MM.1S (cell line): ENCODE measurements at regions not wholly inside any gene's neighbourhood (a gene's known extent, or its start where the extent isn't known, plus 50 kb on each side); places are given as distances from the start of the nearest gene placed in this dataset.

Experiments
- DNase-seq: peaks from one replicate; pipeline ENCODE4 v3.0.0-alpha.2; 2015
- H2AFZ ChIP-seq: fragments of 300-600 bp; sonication (generic); 2 replicates; pipeline ENCODE4 v1.6.0; 2016; ENCODE audit warnings: antibody characterized with exemption, low read length
- H3F3A ChIP-seq: fragments of 300-600 bp; sonication (generic); 2 replicates; pipeline ENCODE4 v1.6.1; 2016; ENCODE audit warnings: mild to moderate bottlenecking, antibody characterized with exemption, low read length, moderate library complexity, mixed read lengths; ENCODE audit not compliant: insufficient read depth
- H3K27ac ChIP-seq: fragments of 300-600 bp; sonication (generic); 2 replicates; pipeline ENCODE4 v1.5.1; 2016; ENCODE audit warnings: mild to moderate bottlenecking, low read length
- H3K27me3 ChIP-seq: fragments of 300-600 bp; sonication (generic); replicated peaks from 2 replicates; pipeline ENCODE4 v1.6.0; 2016; ENCODE audit warnings: low read length; ENCODE audit not compliant: insufficient read depth
- H3K36me3 ChIP-seq: fragments of 300-600 bp; sonication (generic); replicated peaks from 2 replicates; pipeline ENCODE4 v1.6.1; 2016; ENCODE audit warnings: mild to moderate bottlenecking, low read length, mixed read lengths; ENCODE audit not compliant: insufficient read depth
- H3K4me1 ChIP-seq: fragments of 300-600 bp; sonication (generic); 2 replicates; pipeline ENCODE4 v1.6.1; 2016; ENCODE audit warnings: low read length, mixed read lengths
- H3K4me2 ChIP-seq: fragments of 300-600 bp; sonication (generic); 2 replicates; pipeline ENCODE4 v1.6.0; 2016; ENCODE audit warnings: low read depth, low read length
- H3K4me3 ChIP-seq: fragments of 300-600 bp; sonication (generic); 2 replicates; pipeline ENCODE4 v1.5.1; 2016; ENCODE audit warnings: low read length, mixed read lengths
- H3K79me2 ChIP-seq: fragments of 300-600 bp; sonication (generic); 2 replicates; pipeline ENCODE4 v1.6.1; 2016; ENCODE audit warnings: mixed run types, low read length, mixed read lengths
- H3K9ac ChIP-seq: fragments of 300-600 bp; sonication (generic); 2 replicates; pipeline ENCODE4 v1.6.1; 2016; ENCODE audit warnings: low read length, mixed read lengths
- H3K9me2 ChIP-seq: fragments of 300-600 bp; sonication (generic); replicated peaks from 2 replicates; pipeline ENCODE4 v1.6.1; 2016; ENCODE audit warnings: mild to moderate bottlenecking, low read length, mixed read lengths; ENCODE audit not compliant: insufficient read depth
- H3K9me3 ChIP-seq: fragments of 300-600 bp; sonication (generic); replicated peaks from 2 replicates; pipeline ENCODE4 v1.6.1; 2016; ENCODE audit warnings: mild to moderate bottlenecking, low read length, mixed read lengths; ENCODE audit not compliant: insufficient read depth
- H4K20me1 ChIP-seq: fragments of 300-600 bp; sonication (generic); 2 replicates; pipeline ENCODE4 v1.6.1; 2016; ENCODE audit warnings: mild to moderate bottlenecking, low read length, moderate library complexity, mixed read lengths; ENCODE audit not compliant: insufficient read depth
- CTCF ChIP-seq: fragments of 300-600 bp; sonication (generic); IDR thresholded peaks from 2 replicates; pipeline ENCODE4 v1.5.1; 2016; ENCODE audit warnings: antibody characterized with exemption, low read length, mixed read lengths
- EZH2 ChIP-seq: fragments of 300-600 bp; sonication (generic); optimal IDR thresholded peaks from 2 replicates; pipeline ENCODE3; 2017; ENCODE audit warnings: low read depth, mild to moderate bottlenecking, antibody characterized with exemption, low read length, mixed read lengths
- EZH2phosphoT487 ChIP-seq: fragments of 300-600 bp; sonication (generic); IDR thresholded peaks from 2 replicates; pipeline ENCODE4 v1.6.1; 2018; ENCODE audit warnings: antibody characterized with exemption, low read length

GRCh38 chr3:191968299-191968698 is 507.3 kb downstream of the PYDC2 start:
- no peaks in the 10 kb centered on the region for H4K20me1 ChIP-seq
- no peaks in the 10 kb centered on the region for H3K9me3 ChIP-seq
- H3K79me2 ChIP-seq: no peaks in the 10 kb centered on the region
- no peaks in the 10 kb centered on the region for H3F3A ChIP-seq
- no peak overlapping the region for H3K4me3 ChIP-seq
- TF ChIP-seq EZH2phosphoT487 (no peak), CTCF (no peak), EZH2 (no peak)
- no peak overlapping the region for H3K27ac ChIP-seq
- H3K4me1 ChIP-seq: 0 out of 2 replicates have a peak, but pooled peaks cover 6% of the 10 kb centered on the region
- no peak for DNase-seq
- no peak overlapping the region for H2AFZ ChIP-seq
- no peaks in the 10 kb centered on the region for H3K9me2 ChIP-seq
- H3K36me3 ChIP-seq: no peaks in the 10 kb centered on the region
- H3K4me2 ChIP-seq: no peak overlapping the region
- H3K9ac ChIP-seq: no peak overlapping the region
- no peaks in the 10 kb centered on the region for H3K27me3 ChIP-seq

- no peak for DNase-seq
- Histone ChIP-seq H3K36me3 (no peaks in the 10 kb centered on the region), H3F3A (no peaks in the 10 kb centered on the region), H3K9ac (no peak overlapping the region), H3K9me2 (no peaks in the 10 kb centered on the region), H3K4me2 (no peak overlapping the region), H3K27ac (no peak overlapping the region), H3K4me1 (no peaks in the 10 kb centered on the region), H3K4me3 (no peak overlapping the region), H3K27me3 (no peaks in the 10 kb centered on the region), H4K20me1 (no peaks in the 10 kb centered on the region), H3K9me3 (no peaks in the 10 kb centered on the region), H2AFZ (no peak overlapping the region), H3K79me2 (no peaks in the 10 kb centered on the region)
- no peak for TF ChIP-seq EZH2phosphoT487
- no peak for TF ChIP-seq EZH2
- TF ChIP-seq CTCF: no peak
These were observed 511.9 kb downstream of the PYDC2 start for GRCh38 chr3:191972714-191973398.

- Histone ChIP-seq H3K4me1 (no peaks in the 10 kb centered on the region), H3K9me2 (no peaks in the 10 kb centered on the region), H4K20me1 (no peaks in the 10 kb centered on the region), H3K79me2 (no peaks in the 10 kb centered on the region), H3K9me3 (no peaks in the 10 kb centered on the region), H3K4me3 (no peak overlapping the region), H3F3A (no peaks in the 10 kb centered on the region), H3K27ac (no peak overlapping the region), H3K4me2 (no peak overlapping the region), H2AFZ (no peak overlapping the region), H3K36me3 (no peaks in the 10 kb centered on the region), H3K27me3 (no peaks in the 10 kb centered on the region), H3K9ac (no peak overlapping the region)
- no peak for TF ChIP-seq CTCF
- no peak for TF ChIP-seq EZH2phosphoT487
- no peak for TF ChIP-seq EZH2
- DNase-seq: no peak
These were observed 512.9 kb downstream of the PYDC2 start for GRCh38 chr3:191973820-191974219.
